ENCODE measurements at regions not wholly inside any gene's neighbourhood (a gene's known extent, or its start where the extent isn't known, plus 50 kb on each side); places are given as distances from the start of the nearest gene placed in this dataset.

GRCh38 chr6:2410656-2411380 is 165.4 kb upstream of the GMDS start:
- POLR2A ChIA-PET = no interaction called here

More at GRCh38 chr6:2410656-2411380, 165.4 kb upstream of the GMDS start:
- RAD21 ChIA-PET (ENCODE audit: low non-redundant PET in 1 of 2, low total read pairs in 2 of 2, uncharacterized antibody in 2 of 2, unreplicated experiment in 2 of 2) = no interaction called here
- H3K9ac ChIP-seq (ENCODE audit: low read length) = no peak overlapping the region
- H3K27ac ChIP-seq (ENCODE audit: low read depth, low read length) = no peak overlapping the region
- no peak overlapping the region for H2AFZ ChIP-seq (ENCODE audit: low read depth, low read length, poor library complexity, severe bottlenecking)
- no peak overlapping the region for H3K4me2 ChIP-seq (ENCODE audit: low read length)
- no peaks in the 10 kb centered on the region for H3K79me2 ChIP-seq (ENCODE audit: insufficient read depth, low read length)
- ATAC-seq (no peak), DNase-seq (ENCODE audit: low read depth, low spot score) (no peak)
- TF ChIP-seq ATF3 (IDR thresholded peaks at IDR 0.05) = no peak
- TF ChIP-seq EZH2phosphoT487 (IDR thresholded peaks at IDR 0.05; ENCODE audit: borderline replicate concordance) = no peak
- no peak for TF ChIP-seq ZBTB33 (IDR thresholded peaks at IDR 0.05; ENCODE audit: extremely low read depth, insufficient replicate concordance, low read length)
- no peak for TF ChIP-seq EZH2 (IDR thresholded peaks at IDR 0.05)
- intact Hi-C loops (cut with micrococcal nuclease) = no loop called here
- H3K4me3 ChIP-seq (replicated peaks in 1 of 2; ENCODE audit: low read depth in 1 of 2, low read length in 2 of 2) = no peak overlapping the region
- CTCF ChIA-PET = no interaction called here
- H3K9me3 ChIP-seq (ENCODE audit: control insufficient read depth in 1 of 2, insufficient read depth in 1 of 2, low read depth in 1 of 2, low read length in 2 of 2) = no peaks in the 10 kb centered on the region
- H3K36me3 ChIP-seq (ENCODE audit: control insufficient read depth in 1 of 2, insufficient read depth in 2 of 2, low read length in 2 of 2) = no peaks in the 10 kb centered on the region
- H3K9me2 ChIP-seq (ENCODE audit: insufficient read depth) = no peaks in the 10 kb centered on the region
- BruUV-seq (replicated peaks) = no TSS peak
- no peaks in the 10 kb centered on the region for H4K20me1 ChIP-seq (ENCODE audit: insufficient read depth)
- H3K27me3 ChIP-seq (ENCODE audit: insufficient read depth, low read length) = no peaks in the 10 kb centered on the region
- H3K4me1 ChIP-seq (ENCODE audit: control insufficient read depth in 1 of 2, insufficient read depth in 2 of 2, low read length in 2 of 2) = no peaks in the 10 kb centered on the region

Measured in HCT116 (cell line).